Neural cell (in vitro differentiated cells): ENCODE measurements at regions not wholly inside any gene's neighbourhood (a gene's known extent, or its start where the extent isn't known, plus 50 kb on each side); places are given as distances from the start of the nearest gene placed in this dataset.

ENCODE experiments used
- H2AFZ ChIP-seq: fragments of 200-600, 300-800 bp; sonication (generic), shearing (Covaris generic); 2 replicates; pipeline ENCODE4 v1.6.0; 2014; ENCODE audit warnings: low read depth, mild to moderate bottlenecking, antibody characterized with exemption, low read length, moderate library complexity
- H3F3A ChIP-seq: fragments of 200-600 bp; shearing (Covaris generic); 2 replicates; pipeline ENCODE4 v1.6.1; 2016; ENCODE audit warnings: mild to moderate bottlenecking, moderate library complexity, mixed read lengths, antibody characterized with exemption, low read length; ENCODE audit not compliant: insufficient read depth, poor library complexity, severe bottlenecking
- H3K27ac ChIP-seq: fragments of 200-600, 300-800 bp; sonication (generic), shearing (Covaris generic); 2 replicates; pipeline ENCODE4 v1.5.1; 2014; ENCODE audit warnings: mild to moderate bottlenecking, low read length, moderate library complexity
- H3K27me3 ChIP-seq: fragments of 300-800, 200-600 bp; sonication (generic), shearing (Covaris generic); 2 replicates; pipeline ENCODE4 v1.6.0; 2014; ENCODE audit warnings: mild to moderate bottlenecking, low read depth, low read length, moderate library complexity; ENCODE audit not compliant: insufficient read depth
- H3K36me3 ChIP-seq: fragments of 300-800, 200-600 bp; sonication (generic), shearing (Covaris generic); 2 replicates; pipeline ENCODE4 v1.5.1; 2014; ENCODE audit warnings: mild to moderate bottlenecking, antibody characterized with exemption, low read length, moderate library complexity; ENCODE audit not compliant: insufficient read depth
- H3K4me2 ChIP-seq: fragments of 300-800, 200-600 bp; sonication (generic), shearing (Covaris generic); 2 replicates; pipeline ENCODE4 v1.6.0; 2014; ENCODE audit warnings: mild to moderate bottlenecking, low read length
- H3K4me3 ChIP-seq: fragments of 300-800, 200-600 bp; sonication (generic), shearing (Covaris generic); 2 replicates; pipeline ENCODE4 v1.5.1; 2014; ENCODE audit warnings: mild to moderate bottlenecking, low read length, moderate library complexity
- H3K79me2 ChIP-seq: fragments of 200-600 bp; shearing (Covaris generic); replicated peaks from 2 replicates; pipeline ENCODE4 v1.6.0; 2014; ENCODE audit warnings: mild to moderate bottlenecking, low read length, moderate library complexity; ENCODE audit not compliant: insufficient read depth
- H3K9ac ChIP-seq: fragments of 300-800, 200-600 bp; sonication (generic), shearing (Covaris generic); 2 replicates; pipeline ENCODE4 v1.6.1; 2016; ENCODE audit warnings: mild to moderate bottlenecking, low read length, mixed read lengths
- H3K9me2 ChIP-seq: fragments of 200-600 bp; shearing (Covaris generic); 2 replicates; pipeline ENCODE4 v1.6.1; 2016; ENCODE audit warnings: mild to moderate bottlenecking, low read length, mixed read lengths; ENCODE audit not compliant: insufficient read depth
- H3K9me3 ChIP-seq: fragments of 200-600, 300-800 bp; sonication (generic), shearing (Covaris generic); 2 replicates; pipeline ENCODE4 v1.6.1; 2016; ENCODE audit warnings: mild to moderate bottlenecking, mixed run types, low read length, moderate library complexity, mixed read lengths
- H4K20me1 ChIP-seq: fragments of 200-600 bp; shearing (Covaris generic); 2 replicates; pipeline ENCODE4 v1.6.1; 2016; ENCODE audit warnings: mild to moderate bottlenecking, mixed run types; ENCODE audit not compliant: insufficient read depth
- CTCF ChIP-seq: fragments of 450-650 bp; IDR thresholded peaks from 2 replicates; pipeline ENCODE4 v1.5.1; 2014; ENCODE audit warnings: antibody characterized with exemption, mild to moderate bottlenecking, moderate library complexity; ENCODE audit not compliant: poor library complexity, severe bottlenecking
- EP300 ChIP-seq: fragments of 450-650 bp; conservative IDR thresholded peaks from 2 replicates; pipeline ENCODE4 v1.6.1; 2014; ENCODE audit warnings: antibody characterized with exemption, mild to moderate bottlenecking, moderate library complexity; ENCODE audit not compliant: poor library complexity, severe bottlenecking
- EZH2 ChIP-seq: fragments of 200-600, 300-800 bp; shearing (Covaris generic), sonication (generic); IDR thresholded peaks from 2 replicates; pipeline ENCODE4 v1.6.1; 2014; ENCODE audit warnings: antibody characterized with exemption, low read length, borderline replicate concordance, mild to moderate bottlenecking; ENCODE audit not compliant: insufficient read depth, poor library complexity, severe bottlenecking
- MXI1 ChIP-seq: fragments of 450-650 bp; conservative IDR thresholded peaks from 2 replicates; pipeline ENCODE4 v1.6.1; 2014; ENCODE audit warnings: antibody characterized with exemption, mild to moderate bottlenecking; ENCODE audit not compliant: poor library complexity, severe bottlenecking
- POLR2AphosphoS5 ChIP-seq: IDR thresholded peaks from 2 replicates; pipeline ENCODE4 v1.6.1; 2012
- RAD21 ChIP-seq: fragments of 450-650 bp; conservative IDR thresholded peaks from 2 replicates; pipeline ENCODE4 v1.6.1; 2014; ENCODE audit warnings: antibody characterized with exemption, mild to moderate bottlenecking, moderate library complexity
- REST ChIP-seq: IDR thresholded peaks from 2 replicates; pipeline ENCODE4 v1.6.1; 2012; ENCODE audit warnings: borderline replicate concordance
- SMC3 ChIP-seq: fragments of 450-650 bp; conservative IDR thresholded peaks from 2 replicates; pipeline ENCODE4 v1.6.1; 2014; ENCODE audit warnings: antibody characterized with exemption, mild to moderate bottlenecking, moderate library complexity; ENCODE audit not compliant: poor library complexity
- TAF1 ChIP-seq: IDR thresholded peaks from 2 replicates; pipeline ENCODE4 v1.6.1; 2012; ENCODE audit warnings: low read depth

- H3K27me3 ChIP-seq: no peaks in the 10 kb centered on the region
- H3K79me2 ChIP-seq: no peaks in the 10 kb centered on the region
- no peaks in the 10 kb centered on the region for H3F3A ChIP-seq
- H4K20me1 ChIP-seq: no peaks in the 10 kb centered on the region
- TF ChIP-seq SMC3 (no peak), CTCF (no peak), RAD21 (no peak), REST (no peak), TAF1 (no peak), MXI1 (no peak), EP300 (no peak), POLR2AphosphoS5 (no peak), EZH2 (no peak)
- no peak overlapping the region for H3K9ac ChIP-seq
- H3K4me3 ChIP-seq: no peak overlapping the region
- no peaks in the 10 kb centered on the region for H3K9me2 ChIP-seq
- no peak overlapping the region for H3K4me2 ChIP-seq
- no peak overlapping the region for H3K27ac ChIP-seq
- no peaks in the 10 kb centered on the region for H3K9me3 ChIP-seq
- H3K36me3 ChIP-seq: no peaks in the 10 kb centered on the region
- H2AFZ ChIP-seq: no peak overlapping the region
These were observed 207.1 kb downstream of the ZNF330 start for GRCh38 chr4:141427726-141428296.

GRCh38 chr4:141429933-141430332 is 206.4 kb upstream of the IL15 start:
- no peaks in the 10 kb centered on the region for H3K9me3 ChIP-seq
- no peak overlapping the region for H3K4me2 ChIP-seq
- no peaks in the 10 kb centered on the region for H3K79me2 ChIP-seq
- no peak overlapping the region for H3K4me3 ChIP-seq
- H3K27me3 ChIP-seq: no peaks in the 10 kb centered on the region
- no peak overlapping the region for H3K27ac ChIP-seq
- no peaks in the 10 kb centered on the region for H3K9me2 ChIP-seq
- no peaks in the 10 kb centered on the region for H3F3A ChIP-seq
- TF ChIP-seq TAF1: no peak
- TF ChIP-seq EZH2: no peak
- no peak for TF ChIP-seq RAD21
- H4K20me1 ChIP-seq: no peaks in the 10 kb centered on the region
- H3K9ac ChIP-seq: no peak overlapping the region
- H3K36me3 ChIP-seq: no peaks in the 10 kb centered on the region
- no peak overlapping the region for H2AFZ ChIP-seq

GRCh38 chr4:141430686-141431085 is 205.7 kb upstream of the IL15 start:
- H3K36me3 ChIP-seq: no peaks in the 10 kb centered on the region
- no peaks in the 10 kb centered on the region for H3K9me2 ChIP-seq
- H3K4me3 ChIP-seq: no peak overlapping the region
- no peaks in the 10 kb centered on the region for H3K79me2 ChIP-seq
- no peak overlapping the region for H3K27ac ChIP-seq
- H3K27me3 ChIP-seq: no peaks in the 10 kb centered on the region
- no peak overlapping the region for H3K9ac ChIP-seq
- no peaks in the 10 kb centered on the region for H4K20me1 ChIP-seq
- H3F3A ChIP-seq: no peaks in the 10 kb centered on the region
- no peak overlapping the region for H3K4me2 ChIP-seq
- H3K9me3 ChIP-seq: no peaks in the 10 kb centered on the region
- no peak overlapping the region for H2AFZ ChIP-seq
- TF ChIP-seq EZH2 (no peak), POLR2AphosphoS5 (no peak), EP300 (no peak)
